Mesendoderm (in vitro differentiated cells): ENCODE measurements at regions not wholly inside any gene's neighbourhood (a gene's known extent, or its start where the extent isn't known, plus 50 kb on each side); places are given as distances from the start of the nearest gene placed in this dataset.
A peak's percentile ranks its signal among the peaks of the same experiment; 100 is the strongest.

ENCODE experiments used
- DNase-seq: peaks from one replicate; pipeline ENCODE4 v3.0.0; 2013
- H2AK5ac ChIP-seq: 2 replicates; pipeline ENCODE4 v1.6.1; 2013; ENCODE audit warnings: low read length, inconsistent platforms
- H2BK120ac ChIP-seq: 2 replicates; pipeline ENCODE4 v1.6.1; 2013; ENCODE audit warnings: low read depth, mild to moderate bottlenecking, low read length, moderate library complexity, mixed read lengths
- H2BK15ac ChIP-seq: replicated peaks from 2 replicates; pipeline ENCODE4 v1.6.1; 2013; ENCODE audit warnings: low read depth, mild to moderate bottlenecking, moderate library complexity
- H2BK5ac ChIP-seq: 2 replicates; pipeline ENCODE4 v1.6.1; 2013; ENCODE audit warnings: low read length, inconsistent platforms
- H3K18ac ChIP-seq: 2 replicates; pipeline ENCODE4 v1.6.1; 2013; ENCODE audit warnings: mild to moderate bottlenecking, low read length, mixed read lengths
- H3K23ac ChIP-seq: one replicate; pipeline ENCODE4 v1.6.1; 2013; ENCODE audit warnings: low read length
- H3K27ac ChIP-seq: 2 replicates; pipeline ENCODE4 v1.5.1; 2013; ENCODE audit warnings: low read depth, mild to moderate bottlenecking, inconsistent platforms, low read length, moderate library complexity
- H3K27me3 ChIP-seq: 2 replicates; pipeline ENCODE4 v1.6.1; 2013; ENCODE audit warnings: low read length, control low read depth, mild to moderate bottlenecking, inconsistent platforms; ENCODE audit not compliant: insufficient read depth, poor library complexity
- H3K36me3 ChIP-seq: 2 replicates; pipeline ENCODE4 v1.6.1; 2013; ENCODE audit warnings: low read length, inconsistent platforms; ENCODE audit not compliant: control insufficient read depth, insufficient read depth
- H3K4ac ChIP-seq: one replicate; pipeline ENCODE4 v1.6.1; 2013; ENCODE audit warnings: low read depth, mild to moderate bottlenecking, low read length, moderate library complexity
- H3K4me1 ChIP-seq: 2 replicates; pipeline ENCODE4 v1.6.1; 2013; ENCODE audit warnings: low read depth, low read length, inconsistent platforms; ENCODE audit not compliant: control insufficient read depth
- H3K4me2 ChIP-seq: 2 replicates; pipeline ENCODE4 v1.6.1; 2013; ENCODE audit warnings: low read length
- H3K4me3 ChIP-seq: 2 replicates; pipeline ENCODE4 v1.5.1; 2013; ENCODE audit warnings: mild to moderate bottlenecking, low read length
- H3K56ac ChIP-seq: one replicate; pipeline ENCODE4 v1.6.1; 2013; ENCODE audit warnings: low read length
- H3K79me1 ChIP-seq: 2 replicates; pipeline ENCODE4 v1.6.1; 2013; ENCODE audit warnings: low read length, inconsistent platforms
- H3K79me2 ChIP-seq: 2 replicates; pipeline ENCODE4 v1.6.1; 2013; ENCODE audit warnings: mild to moderate bottlenecking, low read length; ENCODE audit not compliant: control insufficient read depth, insufficient read depth
- H3K9ac ChIP-seq: 2 replicates; pipeline ENCODE4 v1.6.1; 2013; ENCODE audit warnings: low read length, inconsistent platforms
- H4K5ac ChIP-seq: one replicate; pipeline ENCODE4 v1.6.1; 2013; ENCODE audit warnings: low read length
- H4K8ac ChIP-seq: one replicate; pipeline ENCODE4 v1.6.1; 2013; ENCODE audit warnings: low read depth, mild to moderate bottlenecking, control low read depth, low read length, moderate library complexity
- WGBS: extraction: QIAGEN DNeasy Blood & Tissue Kit; methylation state at CpG from one replicate; pipeline ENCODE4 v1.1.7; 2013; ENCODE audit warnings: low lambda C conversion rate, missing lambda C conversion rate; ENCODE audit not compliant: insufficient coverage; ENCODE audit errors: extremely low coverage; 5-methylcytosine and 5-hydroxymethylcytosine counted together

GRCh38 chr20:48457193-48458002 is 370.4 kb downstream of the PREX1 start:
- no peak overlapping the region for H2BK15ac ChIP-seq
- H3K18ac ChIP-seq, result no peak overlapping the region
- H3K27me3 ChIP-seq, result no peaks in the 10 kb centered on the region
- no peak overlapping the region for H4K8ac ChIP-seq
- no peaks in the 10 kb centered on the region for H3K79me1 ChIP-seq
- H2BK5ac ChIP-seq, result no peak overlapping the region
- no peak overlapping the region for H3K4me3 ChIP-seq
- no peak overlapping the region for H2AK5ac ChIP-seq
- no peaks in the 10 kb centered on the region for H3K79me2 ChIP-seq
- no peak overlapping the region for H3K9ac ChIP-seq
- H4K5ac ChIP-seq, result no peak overlapping the region
- H2BK120ac ChIP-seq, result no peak overlapping the region
- H3K27ac ChIP-seq, result no peak overlapping the region
- no peaks in the 10 kb centered on the region for H3K36me3 ChIP-seq
- H3K4me2 ChIP-seq, result no peak overlapping the region
- H3K23ac ChIP-seq, result no peak overlapping the region
- H3K4ac ChIP-seq, result no peak overlapping the region
- no peaks in the 10 kb centered on the region for H3K4me1 ChIP-seq
- no peak overlapping the region for H3K56ac ChIP-seq
- no CpG with 5 or more reads among the region's 10 CpGs for whole genome bisulfite sequencing
- no peak for DNase-seq

DNA sequence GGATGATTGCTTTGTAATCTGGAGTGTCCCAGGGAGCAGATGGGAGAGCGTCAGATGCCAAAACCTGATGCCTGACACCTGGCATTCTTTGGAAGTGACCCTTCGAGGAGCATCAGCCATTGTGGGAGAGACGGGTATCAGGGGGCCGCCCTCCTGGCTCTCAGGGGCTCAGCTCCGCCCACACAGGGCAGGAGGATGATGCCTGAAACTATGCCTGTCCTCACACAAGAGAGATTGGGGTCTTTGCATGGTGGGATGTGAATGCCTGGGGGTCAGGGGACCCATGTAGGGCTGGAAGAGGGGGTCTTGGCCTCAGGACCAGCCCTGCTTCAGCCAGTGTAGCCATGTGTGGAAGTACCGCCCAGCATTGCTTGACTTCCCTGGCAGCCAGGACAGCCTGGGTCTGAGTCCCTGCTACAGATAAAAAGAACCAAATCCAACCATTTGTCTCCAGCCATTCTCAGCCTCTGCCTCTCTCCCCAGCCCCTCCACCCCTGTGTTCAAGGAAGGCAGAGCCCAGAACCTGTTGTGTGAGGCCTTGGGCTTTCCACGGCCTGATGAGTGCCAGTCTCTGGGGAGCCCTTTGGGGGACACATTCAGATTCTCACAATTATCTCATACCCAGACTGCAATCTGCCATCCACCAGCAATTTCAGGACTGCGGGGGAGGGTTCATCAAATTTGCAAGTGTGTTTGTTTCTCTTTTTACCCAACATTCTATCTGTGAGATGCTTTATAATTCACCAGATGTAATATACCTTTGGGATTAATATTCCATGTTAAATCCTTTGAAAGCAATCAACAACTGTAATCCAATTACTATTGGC is 371.2 kb downstream of the PREX1 start:
- H3K27ac ChIP-seq, result no peak overlapping the region
- H3K9ac ChIP-seq, result no peak overlapping the region
- WGBS, result no CpG with 5 or more reads among the region's 8 CpGs
- no peak overlapping the region for H3K4me2 ChIP-seq
- H3K4ac ChIP-seq, result no peak overlapping the region
- no peaks in the 10 kb centered on the region for H3K27me3 ChIP-seq
- peak; percentile 18 for DNase-seq
- no peak overlapping the region for H3K23ac ChIP-seq
- H3K36me3 ChIP-seq, result no peaks in the 10 kb centered on the region
- no peak overlapping the region for H2BK120ac ChIP-seq
- H3K4me1 ChIP-seq, result no peaks in the 10 kb centered on the region
- H2BK5ac ChIP-seq, result no peak overlapping the region
- H3K4me3 ChIP-seq, result no peak overlapping the region
- no peak overlapping the region for H2BK15ac ChIP-seq
- no peaks in the 10 kb centered on the region for H3K79me1 ChIP-seq
- no peak overlapping the region for H2AK5ac ChIP-seq
- H4K8ac ChIP-seq, result no peak overlapping the region
- H3K18ac ChIP-seq, result no peak overlapping the region
- no peak overlapping the region for H4K5ac ChIP-seq
- no peak overlapping the region for H3K56ac ChIP-seq
- no peaks in the 10 kb centered on the region for H3K79me2 ChIP-seq

DNA sequence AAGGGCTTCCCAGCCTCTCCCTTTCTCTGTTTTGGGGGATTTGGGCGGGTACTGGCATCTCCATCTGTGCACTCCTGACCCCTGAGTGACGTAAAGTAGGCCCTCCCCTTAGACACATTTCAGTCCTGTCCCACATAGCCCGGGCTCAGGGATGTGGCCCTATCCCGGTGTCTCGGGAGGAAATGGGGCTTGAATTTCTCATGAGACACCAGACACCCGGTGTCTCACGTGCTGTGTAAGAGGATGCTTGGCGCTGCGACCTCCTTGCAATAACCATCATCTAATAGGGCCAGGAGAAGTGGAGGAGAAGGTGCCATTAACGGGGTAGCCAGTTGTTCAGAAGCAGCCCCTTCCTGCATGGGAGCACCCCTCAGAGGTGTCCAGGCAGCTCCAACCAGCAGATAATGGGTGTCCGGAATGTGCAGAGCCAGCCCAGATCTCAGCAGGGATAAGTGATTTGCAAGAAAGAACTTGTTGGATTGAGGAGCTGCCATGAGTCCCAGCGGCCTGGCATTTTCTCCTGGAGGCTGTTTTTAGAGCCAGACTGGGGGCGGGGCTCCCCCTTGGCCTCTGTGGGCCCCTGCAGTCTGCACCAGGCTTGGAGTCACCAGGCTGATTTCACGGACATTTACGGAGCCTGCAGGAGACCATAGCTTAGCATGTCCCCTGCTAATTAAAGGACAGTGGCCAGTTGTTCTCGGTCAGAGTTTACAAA is 372.0 kb downstream of the PREX1 start:
- no peaks in the 10 kb centered on the region for H3K27me3 ChIP-seq
- H3K27ac ChIP-seq, result no peak overlapping the region
- H3K18ac ChIP-seq, result no peak overlapping the region

DNA sequence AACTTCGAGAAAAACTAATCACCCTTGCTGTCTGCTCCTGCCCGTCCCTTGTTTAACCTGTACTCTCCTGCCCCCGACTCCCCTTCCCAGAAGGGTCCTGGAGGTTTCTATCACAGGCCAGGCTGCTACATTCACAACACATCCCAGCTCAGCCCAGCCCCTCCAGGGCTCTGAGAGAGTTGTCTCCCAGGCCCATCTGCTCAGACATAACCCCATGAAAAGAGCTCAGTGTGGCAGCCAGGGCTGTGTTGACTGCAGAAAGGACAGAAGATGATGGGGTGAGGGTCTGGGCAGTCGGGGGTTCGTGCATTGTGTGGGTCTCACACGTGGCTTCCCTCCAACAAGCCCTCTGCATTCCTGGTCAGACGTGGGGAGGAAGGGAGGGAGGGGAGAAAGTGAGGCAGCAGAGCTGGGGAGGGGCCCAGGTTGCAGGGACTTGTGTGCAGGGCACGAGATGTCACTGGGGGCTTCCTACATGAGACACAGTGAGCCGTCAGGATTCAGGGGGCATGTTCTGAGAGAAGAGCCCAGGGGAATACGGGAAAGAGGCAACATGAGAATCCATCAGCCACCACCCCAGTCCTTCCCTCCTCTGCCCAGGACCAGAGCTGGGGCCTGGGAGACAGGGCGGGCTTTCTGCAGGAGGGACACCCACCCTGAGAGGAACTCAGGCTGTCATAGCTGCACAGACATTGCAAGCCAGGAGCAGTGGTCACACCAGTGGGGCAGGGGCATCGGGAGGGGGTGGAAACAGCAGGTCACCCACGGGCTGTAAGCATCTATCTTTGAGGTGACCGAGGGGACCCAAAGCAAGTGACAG is 372.9 kb downstream of the PREX1 start:
- H2BK120ac ChIP-seq, result no peak overlapping the region
- H2BK15ac ChIP-seq, result no peak overlapping the region
- H3K18ac ChIP-seq, result no peak overlapping the region
- H3K27me3 ChIP-seq, result no peaks in the 10 kb centered on the region
- H3K4me2 ChIP-seq, result no peak overlapping the region
- no peak overlapping the region for H3K27ac ChIP-seq
- H2AK5ac ChIP-seq, result no peak overlapping the region
- H4K5ac ChIP-seq, result no peak overlapping the region
- no peak overlapping the region for H3K9ac ChIP-seq
- H4K8ac ChIP-seq, result no peak overlapping the region
- H2BK5ac ChIP-seq, result no peak overlapping the region
- DNase-seq, result no peak
- H3K79me2 ChIP-seq, result no peaks in the 10 kb centered on the region
- H3K23ac ChIP-seq, result no peak overlapping the region
- H3K56ac ChIP-seq, result no peak overlapping the region
- no peak overlapping the region for H3K4ac ChIP-seq
- H3K4me1 ChIP-seq, result no peaks in the 10 kb centered on the region
- no CpG with 5 or more reads among the region's 14 CpGs for WGBS
- no peaks in the 10 kb centered on the region for H3K79me1 ChIP-seq
- H3K36me3 ChIP-seq, result no peaks in the 10 kb centered on the region
- H3K4me3 ChIP-seq, result no peak overlapping the region

More for the DNA sequence above, 372.0 kb downstream of the PREX1 start:
- Histone ChIP-seq H2BK120ac (no peak overlapping the region), H4K8ac (no peak overlapping the region), H3K23ac (no peak overlapping the region), H3K79me1 (no peaks in the 10 kb centered on the region), H3K4me3 (no peak overlapping the region), H2BK15ac (no peak overlapping the region), H2BK5ac (no peak overlapping the region), H3K36me3 (no peaks in the 10 kb centered on the region), H3K4me2 (no peak overlapping the region), H4K5ac (no peak overlapping the region), H3K4me1 (no peaks in the 10 kb centered on the region), H2AK5ac (no peak overlapping the region), H3K56ac (no peak overlapping the region), H3K4ac (no peak overlapping the region), H3K9ac (no peak overlapping the region), H3K79me2 (no peaks in the 10 kb centered on the region)
- no CpG with 5 or more reads among the region's 16 CpGs for WGBS
- peak; percentile 86 for DNase-seq

- no CpG with 5 or more reads among the region's 15 CpGs for WGBS
- no peak overlapping the region for H3K4ac ChIP-seq
- no peak overlapping the region for H3K18ac ChIP-seq
- no peak overlapping the region for H3K4me2 ChIP-seq
- no peaks in the 10 kb centered on the region for H3K27me3 ChIP-seq
- no peak overlapping the region for H4K5ac ChIP-seq
- H2AK5ac ChIP-seq, result no peak overlapping the region
- no peak overlapping the region for H4K8ac ChIP-seq
- no peaks in the 10 kb centered on the region for H3K79me2 ChIP-seq
- H2BK120ac ChIP-seq, result no peak overlapping the region
- H3K9ac ChIP-seq, result no peak overlapping the region
- H3K56ac ChIP-seq, result no peak overlapping the region
- no peaks in the 10 kb centered on the region for H3K79me1 ChIP-seq
- H3K27ac ChIP-seq, result no peak overlapping the region
- H3K4me1 ChIP-seq, result no peaks in the 10 kb centered on the region
- no peak for DNase-seq
- H2BK5ac ChIP-seq, result no peak overlapping the region
- no peak overlapping the region for H2BK15ac ChIP-seq
- no peak overlapping the region for H3K4me3 ChIP-seq
- no peak overlapping the region for H3K23ac ChIP-seq
- H3K36me3 ChIP-seq, result no peaks in the 10 kb centered on the region
These were observed 374.2 kb downstream of the PREX1 start for GRCh38 chr20:48453477-48454093.
